AG04450 (cell line): ENCODE measurements at regions not wholly inside any gene's neighbourhood (a gene's known extent, or its start where the extent isn't known, plus 50 kb on each side); places are given as distances from the start of the nearest gene placed in this dataset.

Experiments used
- CTCF ChIA-PET: fragments of 300-600, 350-600 bp; formaldehyde crosslinking; extraction: SDS; loops from one replicate; lab custom pipeline; 2022; ENCODE audit warnings: antibody characterized with exemption, inconsistent platforms; lab: Charles Lee
- POLR2A ChIA-PET: fragments of 350-600 bp; formaldehyde crosslinking; extraction: SDS; loops from one replicate; lab custom pipeline; 2021; ENCODE audit warnings: antibody characterized with exemption, inconsistent platforms; lab: Yijun Ruan, JAX
- DNase-seq: peaks from one replicate; pipeline ENCODE4 v3.0.0-alpha.2; 2011; ENCODE audit warnings: low read depth, low spot score
- H3K27ac ChIP-seq: one replicate; pipeline ENCODE4 v1.5.1; 2012; ENCODE audit warnings: low read depth, low read length, control low read depth
- H3K27me3 ChIP-seq: one replicate; pipeline ENCODE4 v1.6.0; 2012; ENCODE audit warnings: low read length; ENCODE audit not compliant: control insufficient read depth, insufficient read depth
- H3K4me3 ChIP-seq: 2 replicates; pipeline ENCODE4 v1.5.1; 2011; ENCODE audit warnings: mild to moderate bottlenecking, low read depth, low read length, control low read depth
- H3K9me3 ChIP-seq: 2 replicates; pipeline ENCODE4 v1.5.1; 2012; ENCODE audit warnings: low read length; ENCODE audit not compliant: control insufficient read depth, insufficient read depth
- CTCF ChIP-seq: IDR thresholded peaks from 2 replicates; pipeline ENCODE4 v1.5.1; 2011; ENCODE audit warnings: low read depth, low read length, control low read depth, inconsistent platforms

GRCh38 chr6:15116889-15117288 is 129.0 kb upstream of the JARID2 start:
- CTCF ChIA-PET = no interaction called here

DNA sequence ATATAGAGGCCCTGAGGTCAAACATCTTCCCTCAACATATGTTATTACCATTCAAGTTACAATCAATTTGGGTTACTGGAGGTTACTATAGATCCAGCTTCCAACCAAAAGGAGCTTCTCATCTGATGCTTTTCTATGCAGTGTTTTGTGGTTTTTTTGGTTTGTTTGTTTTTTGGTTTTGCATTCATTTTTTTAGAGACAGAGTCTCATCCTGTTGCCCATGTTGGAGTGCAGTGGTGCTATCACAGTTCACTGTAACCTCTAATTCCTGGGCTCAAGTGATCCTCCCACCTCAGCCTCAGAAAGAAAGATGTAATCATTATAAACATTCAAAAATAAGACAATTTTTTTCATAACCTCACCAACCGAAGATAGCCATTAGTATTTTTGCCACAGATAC is 124.4 kb upstream of the JARID2 start:
- TF ChIP-seq CTCF = no peak
- Histone ChIP-seq H3K27me3 (no peaks in the 10 kb centered on the region), H3K9me3 (no peaks in the 10 kb centered on the region), H3K27ac (no peak overlapping the region), H3K4me3 (no peak overlapping the region)
- ChIA-PET CTCF (no interaction called here), POLR2A (no interaction called here)
- no peak for DNase-seq

More at GRCh38 chr6:15116889-15117288, 129.0 kb upstream of the JARID2 start:
- Histone ChIP-seq H3K27me3 (no peaks in the 10 kb centered on the region), H3K9me3 (no peaks in the 10 kb centered on the region), H3K4me3 (no peak overlapping the region), H3K27ac (no peak overlapping the region)
- no peak for DNase-seq
- POLR2A ChIA-PET = no interaction called here
- no peak for TF ChIP-seq CTCF

DNA sequence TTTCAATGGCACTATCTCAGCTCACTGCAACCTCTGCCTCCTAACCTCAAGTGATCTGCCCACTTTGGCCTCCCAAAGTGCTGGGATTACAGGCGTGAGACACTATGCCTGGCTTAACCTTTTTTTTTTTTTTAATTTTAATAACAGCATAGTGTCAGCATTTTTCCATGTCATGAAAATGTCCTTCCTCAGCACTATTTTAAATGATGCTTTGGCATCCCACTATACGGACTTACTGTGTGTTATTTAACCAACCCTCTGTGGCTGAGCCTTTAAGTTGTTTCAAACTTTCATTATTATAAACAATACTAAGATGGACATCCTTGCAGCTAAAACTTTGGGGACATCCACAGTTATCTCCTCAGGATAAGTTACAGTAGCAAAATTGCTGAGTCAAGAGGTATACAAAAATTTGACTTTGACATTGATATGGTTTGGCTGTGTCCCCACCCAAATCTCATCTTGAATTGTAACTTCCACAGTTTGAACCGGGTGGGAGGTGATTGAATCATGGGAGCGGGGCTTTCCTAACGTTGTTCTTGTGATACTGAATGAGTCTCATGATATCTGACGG is 123.8 kb upstream of the JARID2 start:
- CTCF ChIA-PET = no interaction called here
- POLR2A ChIA-PET = no interaction called here
- no peak overlapping the region for H3K27ac ChIP-seq
- DNase-seq = no peak
- H3K27me3 ChIP-seq = no peaks in the 10 kb centered on the region
- TF ChIP-seq CTCF = no peak
- no peak overlapping the region for H3K4me3 ChIP-seq
- no peaks in the 10 kb centered on the region for H3K9me3 ChIP-seq

- H3K4me3 ChIP-seq = no peak overlapping the region
- TF ChIP-seq CTCF = no peak
- POLR2A ChIA-PET = no interaction called here
- H3K9me3 ChIP-seq = no peaks in the 10 kb centered on the region
- DNase-seq = no peak
- no peak overlapping the region for H3K27ac ChIP-seq
- CTCF ChIA-PET = interaction anchor here (1.0 kb wide), 1 partner anchor 11 kb away, joined by 5 read pairs; no protein-coding TSS in a partner anchor
- H3K27me3 ChIP-seq = no peaks in the 10 kb centered on the region
These were observed 116.0 kb upstream of the JARID2 start for GRCh38 chr6:15129887-15130286.

DNA sequence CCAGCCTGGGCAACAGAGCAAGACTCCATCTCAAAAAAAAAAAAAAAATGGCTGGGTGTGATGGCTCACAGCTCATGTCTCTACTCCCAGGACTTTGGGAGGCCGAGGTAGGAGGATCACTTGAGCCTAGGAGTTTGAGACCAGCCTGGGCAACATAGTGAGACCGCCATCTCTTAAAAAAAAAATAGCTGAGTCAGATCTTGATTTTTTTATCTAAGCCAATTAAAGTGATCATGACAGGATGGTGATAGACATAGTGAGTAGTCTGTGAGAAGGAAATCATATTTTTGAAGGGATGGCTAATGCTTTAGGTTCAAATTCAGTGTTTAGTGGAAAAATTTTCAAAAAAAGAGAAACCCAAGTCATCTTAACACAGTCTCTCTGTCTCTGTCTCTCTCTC is 114.6 kb upstream of the JARID2 start:
- H3K4me3 ChIP-seq = no peak overlapping the region
- H3K27ac ChIP-seq = no peak overlapping the region
- no peaks in the 10 kb centered on the region for H3K9me3 ChIP-seq
- TF ChIP-seq CTCF = no peak
- ChIA-PET POLR2A (interaction anchor here (0.7 kb wide), 1 partner anchor 92 kb away, joined by 4 read pairs; no protein-coding TSS in a partner anchor), CTCF (no interaction called here)
- H3K27me3 ChIP-seq = no peaks in the 10 kb centered on the region
- DNase-seq = no peak
